H9 (cell line): ENCODE measurements at regions not wholly inside any gene's neighbourhood (a gene's known extent, or its start where the extent isn't known, plus 50 kb on each side); places are given as distances from the start of the nearest gene placed in this dataset.

ENCODE experiments used
- DNase-seq: peaks from one replicate; pipeline ENCODE4 v3.0.0-alpha.2; 2017
- H2AFZ ChIP-seq: one replicate; pipeline ENCODE4 v1.6.1; 2013; ENCODE audit warnings: mild to moderate bottlenecking, low read length, control low read depth, moderate library complexity
- H2AK5ac ChIP-seq: 2 replicates; pipeline ENCODE4 v1.6.1; 2013; ENCODE audit warnings: low read length, control low read depth, mixed read lengths; ENCODE audit not compliant: insufficient read length
- H2BK120ac ChIP-seq: one replicate; pipeline ENCODE4 v1.6.1; 2013; ENCODE audit warnings: low read depth, mild to moderate bottlenecking, low read length, control low read depth, inconsistent platforms; ENCODE audit not compliant: poor library complexity, severe bottlenecking
- H2BK12ac ChIP-seq: 2 replicates; pipeline ENCODE4 v1.6.1; 2013; ENCODE audit warnings: low read length, control low read depth, mixed read lengths, low read depth; ENCODE audit not compliant: insufficient read length
- H2BK15ac ChIP-seq: 2 replicates; pipeline ENCODE4 v1.6.1; 2013; ENCODE audit warnings: low read depth, low read length, control low read depth
- H2BK20ac ChIP-seq: one replicate; pipeline ENCODE4 v1.6.1; 2013; ENCODE audit warnings: low read depth, mild to moderate bottlenecking, low read length, control low read depth, inconsistent platforms; ENCODE audit not compliant: poor library complexity, severe bottlenecking
- H2BK5ac ChIP-seq: 2 replicates; pipeline ENCODE4 v1.6.1; 2013; ENCODE audit warnings: low read length, control low read depth, mixed read lengths; ENCODE audit not compliant: insufficient read length
- H3K14ac ChIP-seq: 2 replicates; pipeline ENCODE4 v1.6.1; 2013; ENCODE audit warnings: low read length, control low read depth; ENCODE audit not compliant: insufficient read depth
- H3K18ac ChIP-seq: 2 replicates; pipeline ENCODE4 v1.6.1; 2013; ENCODE audit warnings: low read depth, mild to moderate bottlenecking, mixed read lengths, low read length, control low read depth; ENCODE audit not compliant: insufficient read length
- H3K23ac ChIP-seq: 2 replicates; pipeline ENCODE4 v1.6.1; 2013; ENCODE audit warnings: low read length, control low read depth, mixed read lengths, low read depth; ENCODE audit not compliant: insufficient read length
- H3K23me2 ChIP-seq: 2 replicates; pipeline ENCODE4 v1.6.1; 2013; ENCODE audit warnings: low read depth, mild to moderate bottlenecking, mixed read lengths, low read length, control low read depth; ENCODE audit not compliant: insufficient read length, poor library complexity, severe bottlenecking
- H3K27ac ChIP-seq: 2 replicates; pipeline ENCODE4 v1.5.1; 2013; ENCODE audit warnings: low read length, control low read depth, mixed read lengths, low read depth; ENCODE audit not compliant: insufficient read length
- H3K27me3 ChIP-seq: 2 replicates; pipeline ENCODE4 v1.6.1; 2013; ENCODE audit warnings: low read length, control low read depth, inconsistent platforms; ENCODE audit not compliant: insufficient read depth
- H3K4ac ChIP-seq: 2 replicates; pipeline ENCODE4 v1.6.1; 2013; ENCODE audit warnings: low read depth, mild to moderate bottlenecking, control low read depth, inconsistent platforms, low read length, moderate library complexity
- H3K4me1 ChIP-seq: 2 replicates; pipeline ENCODE4 v1.6.1; 2013; ENCODE audit warnings: low read length, control low read depth, inconsistent platforms; ENCODE audit not compliant: insufficient read depth
- H3K4me2 ChIP-seq: 2 replicates; pipeline ENCODE4 v1.6.1; 2013; ENCODE audit warnings: low read length, control low read depth, mixed read lengths; ENCODE audit not compliant: insufficient read length, insufficient read depth
- H3K56ac ChIP-seq: 2 replicates; pipeline ENCODE4 v1.6.1; 2013; ENCODE audit warnings: low read depth, mild to moderate bottlenecking, mixed read lengths, low read length, control low read depth; ENCODE audit not compliant: insufficient read length
- H3K79me1 ChIP-seq: 2 replicates; pipeline ENCODE4 v1.6.1; 2013; ENCODE audit warnings: low read depth, mild to moderate bottlenecking, moderate library complexity, low read length, control low read depth, inconsistent platforms; ENCODE audit not compliant: insufficient read depth, poor library complexity, severe bottlenecking
- H3K79me2 ChIP-seq: 2 replicates; pipeline ENCODE4 v1.6.1; 2013; ENCODE audit warnings: low read length, control low read depth, inconsistent platforms; ENCODE audit not compliant: insufficient read depth
- H3K9ac ChIP-seq: 2 replicates; pipeline ENCODE4 v1.6.1; 2013; ENCODE audit warnings: low read length, control low read depth, mixed read lengths; ENCODE audit not compliant: insufficient read length; ENCODE audit errors: extremely low read depth
- H3K9me3 ChIP-seq: one replicate; pipeline ENCODE4 v1.6.1; 2013; ENCODE audit warnings: low read depth, low read length, inconsistent platforms; ENCODE audit not compliant: control insufficient read depth
- H3T11ph ChIP-seq: one replicate; pipeline ENCODE4 v1.6.1; 2013; ENCODE audit warnings: mild to moderate bottlenecking, low read length, control low read depth, inconsistent platforms
- H4K20me1 ChIP-seq: one replicate; pipeline ENCODE4 v1.6.1; 2013; ENCODE audit not compliant: control insufficient read depth, insufficient read length, insufficient read depth
- H4K5ac ChIP-seq: 2 replicates; pipeline ENCODE4 v1.6.1; 2013; ENCODE audit warnings: low read depth, mild to moderate bottlenecking, mixed read lengths, low read length, control low read depth; ENCODE audit not compliant: insufficient read length
- H4K8ac ChIP-seq: replicated peaks from 2 replicates; pipeline ENCODE4 v1.6.1; 2013; ENCODE audit warnings: low read length, control low read depth, mixed read lengths, low read depth; ENCODE audit not compliant: insufficient read length
- H4K91ac ChIP-seq: 2 replicates; pipeline ENCODE4 v1.6.1; 2013; ENCODE audit warnings: low read depth, mild to moderate bottlenecking, moderate library complexity, mixed read lengths, low read length, control low read depth; ENCODE audit not compliant: insufficient read length
- H3K27ac Mint-ChIP-seq, 3 experiments: 2 replicates in 2 of 3; 3 replicates in 1 of 3; pipeline ENCODE4 v1.8.0; 2020 to 2021; ENCODE audit warnings: mixed read lengths in 3 of 3, mild to moderate bottlenecking in 1 of 3, moderate library complexity in 1 of 3
- H3K27me3 Mint-ChIP-seq: 2 replicates; pipeline ENCODE4 v1.8.0; 2021; ENCODE audit warnings: low read depth, mild to moderate bottlenecking, moderate library complexity, mixed read lengths
- H3K36me3 Mint-ChIP-seq, 3 experiments: 2 replicates in 2 of 3; 3 replicates in 1 of 3; pipeline ENCODE4 v1.8.0; 2020 to 2021; ENCODE audit warnings: low read depth in 3 of 3, mixed read lengths in 3 of 3; ENCODE audit not compliant: insufficient read depth in 1 of 3
- H3K4me1 Mint-ChIP-seq, 2 experiments: 2 replicates each; pipeline ENCODE4 v1.8.0; 2020; ENCODE audit warnings: mixed read lengths in 2 of 2
- H3K4me3 Mint-ChIP-seq, 2 experiments: 2 replicates in 1 of 2; 3 replicates in 1 of 2; pipeline ENCODE4 v1.8.0; 2020 to 2021; ENCODE audit warnings: mild to moderate bottlenecking in 2 of 2, mixed read lengths in 2 of 2, moderate library complexity in 1 of 2
- H3K9me3 Mint-ChIP-seq, 2 experiments: 2 replicates in 1 of 2; 3 replicates in 1 of 2; pipeline ENCODE4 v1.8.0; 2020; ENCODE audit warnings: mild to moderate bottlenecking in 2 of 2, mixed read lengths in 2 of 2, moderate library complexity in 1 of 2
- CTCF ChIP-seq: fragments of 200-600 bp; sonication (generic); conservative IDR thresholded peaks from 3 replicates; pipeline ENCODE4 v1.8.0; 2021; ENCODE audit warnings: antibody characterized with exemption, mild to moderate bottlenecking
- WGBS: extraction: QIAGEN DNeasy Blood & Tissue Kit; methylation state at CpG from one replicate; pipeline ENCODE4 v1.1.7; 2013; ENCODE audit warnings: missing lambda C conversion rate, low lambda C conversion rate, mixed read lengths; ENCODE audit not compliant: insufficient read length; ENCODE audit errors: extremely low coverage; 5-methylcytosine and 5-hydroxymethylcytosine counted together

DNA sequence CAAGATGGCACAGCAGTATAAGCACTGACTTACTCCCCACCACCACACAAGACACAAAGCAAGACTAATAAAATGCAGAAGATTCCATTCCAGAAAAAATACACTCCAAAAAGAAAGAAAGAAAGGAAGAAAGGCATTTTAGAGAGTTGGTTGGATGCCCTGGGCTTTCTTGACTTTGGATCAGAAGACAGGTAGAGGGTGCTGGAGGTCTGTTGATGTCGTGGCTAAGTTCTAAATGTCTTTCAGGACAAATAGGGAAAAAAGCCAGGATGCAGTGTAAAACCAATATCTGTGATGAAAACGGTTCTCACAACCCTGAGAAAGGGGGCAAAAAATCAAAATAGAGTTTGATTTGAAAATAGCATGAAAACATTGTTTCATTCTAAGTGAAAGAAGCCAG, 555.2 kb upstream of the PRKX start:
- Histone ChIP-seq H2BK120ac (no peak overlapping the region), H3K4ac (no peak overlapping the region), H4K20me1 (no peaks in the 10 kb centered on the region), H2AFZ (no peak overlapping the region), H3K23ac (no peak overlapping the region), H3K9me3 (no peaks in the 10 kb centered on the region), H4K8ac (no peak overlapping the region), H2BK20ac (no peak overlapping the region), H3K4me2 (no peak overlapping the region), H2BK12ac (no peak overlapping the region), H3K56ac (no peak overlapping the region), H3K14ac (no peak overlapping the region), H3K79me2 (no peaks in the 10 kb centered on the region), H4K5ac (no peak overlapping the region), H3K23me2 (no peaks in the 10 kb centered on the region), H3K18ac (no peak overlapping the region), H2AK5ac (no peak overlapping the region), H4K91ac (no peak overlapping the region), H2BK5ac (no peak overlapping the region), H3K9ac (no peak overlapping the region), H2BK15ac (no peak overlapping the region), H3K79me1 (no peaks in the 10 kb centered on the region), H3T11ph (no peak overlapping the region), H3K4me1 (peaks cover 4% of the 10 kb centered on the region; the same call in 1 of the 2 replicates), H3K27ac (no peak overlapping the region), H3K27me3 (no peaks in the 10 kb centered on the region)
- Mint-ChIP-seq H3K9me3 (no peaks in the 10 kb centered on the region; a peak in 2 of 5 replicates), H3K27ac (peak overlapping the region in 1 of 3 experiments; percentile 49; a peak in 1 of 7 replicates), H3K27me3 (no peaks in the 10 kb centered on the region), H3K4me3 (no peak overlapping the region), H3K36me3 (0 out of 7 replicates have a peak, but pooled peaks cover 0 to 2% (median 0%) of the 10 kb centered on the region in 3 experiments), H3K4me1 (peaks cover 10 to 14% of the 10 kb centered on the region in 2 experiments)
- WGBS = no CpG with 5 or more reads among the region's 2 CpGs
- DNase-seq = no peak
- peak; percentile 65 for TF ChIP-seq CTCF
